HEK293T (cell line): ENCODE measurements at regions not wholly inside any gene's neighbourhood (a gene's known extent, or its start where the extent isn't known, plus 50 kb on each side); places are given as distances from the start of the nearest gene placed in this dataset.

Experiments used
- ARNT ChIP-seq: fragments of 450-650 bp; IDR thresholded peaks from 2 replicates; pipeline ENCODE4 v1.6.1; 2017; ENCODE audit warnings: mild to moderate bottlenecking
- BHLHE40 ChIP-seq: fragments of 450-650 bp; IDR thresholded peaks from 2 replicates; pipeline ENCODE4 v1.6.1; 2016; ENCODE audit warnings: mild to moderate bottlenecking, moderate library complexity, borderline replicate concordance
- CTBP1 ChIP-seq: fragments of 450-650 bp; IDR thresholded peaks from 2 replicates; pipeline ENCODE4 v1.6.1; 2016; ENCODE audit warnings: borderline replicate concordance
- ELF4 ChIP-seq: fragments of 450-650 bp; IDR thresholded peaks from 2 replicates; pipeline ENCODE4 v1.6.1; 2017; ENCODE audit warnings: antibody characterized with exemption
- FOXA1 ChIP-seq: fragments of 450-650 bp; IDR thresholded peaks from 2 replicates; pipeline ENCODE4 v1.6.1; 2016; ENCODE audit warnings: mild to moderate bottlenecking
- FOXM1 ChIP-seq: fragments of 450-650 bp; IDR thresholded peaks from 2 replicates; pipeline ENCODE4 v1.6.1; 2017; ENCODE audit warnings: mild to moderate bottlenecking, borderline replicate concordance
- HDGF ChIP-seq: fragments of 450-650 bp; IDR thresholded peaks from 2 replicates; pipeline ENCODE4 v1.6.1; 2017; ENCODE audit warnings: antibody characterized with exemption, borderline replicate concordance
- LEF1 ChIP-seq: fragments of 450-650 bp; IDR thresholded peaks from 2 replicates; pipeline ENCODE4 v1.6.1; 2017; ENCODE audit warnings: mild to moderate bottlenecking, borderline replicate concordance
- NFRKB ChIP-seq: fragments of 450-650 bp; IDR thresholded peaks from 2 replicates; pipeline ENCODE4 v1.6.1; 2016; ENCODE audit warnings: mild to moderate bottlenecking, moderate library complexity
- PKNOX1 ChIP-seq: fragments of 450-650 bp; IDR thresholded peaks from 2 replicates; pipeline ENCODE4 v1.6.1; 2016
- SP1 ChIP-seq: fragments of 450-650 bp; IDR thresholded peaks from 2 replicates; pipeline ENCODE4 v1.6.1; 2017
- SUZ12 ChIP-seq: fragments of 450-650 bp; IDR thresholded peaks from 2 replicates; pipeline ENCODE4 v1.6.1; 2016; ENCODE audit warnings: mild to moderate bottlenecking
- TARDBP ChIP-seq: fragments of 450-650 bp; IDR thresholded peaks from 2 replicates; pipeline ENCODE4 v1.6.1; 2016

DNA sequence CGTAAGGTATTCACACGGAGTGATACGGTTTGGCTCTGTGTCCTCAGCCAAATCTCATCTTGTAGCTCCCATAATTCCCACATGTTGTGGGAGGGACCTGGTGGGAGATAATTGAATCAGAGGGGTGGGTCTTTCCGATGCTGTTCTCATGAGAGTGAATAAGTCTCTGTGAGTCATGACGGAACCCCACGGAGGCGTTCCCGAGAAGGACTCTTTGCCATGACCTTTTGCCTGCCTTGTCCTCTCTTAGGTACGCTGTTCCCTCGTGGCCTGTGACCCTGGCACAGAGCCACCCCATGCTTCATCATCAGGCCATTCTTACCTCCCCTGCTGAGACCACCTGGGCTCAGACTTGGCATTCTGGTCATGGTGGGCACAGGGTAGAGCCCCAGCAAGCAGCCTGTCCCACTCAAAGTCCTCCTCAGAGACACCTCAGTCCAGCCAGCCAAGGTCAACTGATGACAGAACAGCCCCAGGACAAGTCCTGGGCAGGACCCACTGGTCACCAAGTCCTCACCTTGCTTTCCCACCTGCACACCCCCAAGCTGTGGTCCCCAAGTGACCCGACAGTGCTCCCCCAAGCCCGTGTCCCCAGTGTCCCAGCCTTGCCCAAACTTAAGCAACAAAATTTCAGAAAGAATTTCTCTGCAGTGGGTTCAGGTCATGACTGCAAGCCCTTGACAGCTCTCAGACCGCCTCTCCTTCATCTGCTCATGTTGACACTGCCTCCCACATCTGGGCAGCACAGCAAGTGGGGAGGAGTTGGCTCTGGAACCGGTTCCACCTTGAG, 158.4 kb downstream of the ACTL8 start:
- TF ChIP-seq CTBP1 (no peak), SUZ12 (no peak), ARNT (no peak), FOXM1 (no peak), LEF1 (no peak), PKNOX1 (no peak), SP1 (no peak), BHLHE40 (no peak), TARDBP (no peak), HDGF (no peak), ELF4 (no peak), FOXA1 (no peak), NFRKB (no peak)
